GM12878 (cell line): ENCODE measurements at regions not wholly inside any gene's neighbourhood (a gene's known extent, or its start where the extent isn't known, plus 50 kb on each side); places are given as distances from the start of the nearest gene placed in this dataset.

Source experiments
- ATAC-seq: fragments of 200-7000 bp; cut with Tn5 transposase; 3 replicates; pipeline ENCODE4 v1.9.1; 2020; ENCODE audit warnings: mild to moderate bottlenecking, moderate library complexity
- BruUV-seq: library from RNA; stranded (reverse); fragments of 400-500 nt; replicated peaks from 2 replicates; lab custom pipeline; 2021; lab: Mats Ljungman, UMichigan
- CTCF ChIA-PET: fragments of 300-600 bp; sonication (Branson Sonifier 250); formaldehyde crosslinking; extraction: SDS; loops from one replicate; lab custom pipeline; 2021; ENCODE audit warnings: inconsistent platforms; lab: Yijun Ruan, JAX
- POLR2A ChIA-PET: fragments of 350-600 bp; formaldehyde crosslinking; extraction: SDS; loops from one replicate; lab custom pipeline; 2021; ENCODE audit warnings: inconsistent platforms; lab: Charles Lee
- RAD21 ChIA-PET: fragments of 300-600 bp; sonication (Branson Sonifier 250); formaldehyde crosslinking; loops from one replicate; lab custom pipeline; 2023; ENCODE audit warnings: antibody characterized with exemption; ENCODE audit not compliant: unreplicated experiment; lab: Charles Lee
- SMC1A ChIA-PET: fragments of 300-600 bp; sonication (Branson Sonifier 250); formaldehyde crosslinking; loops from one replicate; lab custom pipeline; 2023; ENCODE audit not compliant: unreplicated experiment, uncharacterized antibody; lab: Charles Lee
- DNase-seq: peaks from one replicate; pipeline ENCODE4 v3.0.0-alpha.2; 2011; ENCODE audit warnings: low read depth, low spot score
- FAIRE-seq: peaks from 3 replicates; lab custom pipeline; 2011; peaks lifted over from hg19 to GRCh38; lab: Jason Lieb, UNC
- H2AFZ ChIP-seq: 2 replicates; pipeline ENCODE4 v1.6.0; 2011; ENCODE audit warnings: low read depth, low read length, control low read depth; ENCODE audit not compliant: control insufficient read depth
- H3K27ac ChIP-seq: 2 replicates; pipeline ENCODE4 v1.5.1; 2011; ENCODE audit warnings: control low read depth; ENCODE audit not compliant: control insufficient read depth, insufficient read depth
- H3K27me3 ChIP-seq, 2 experiments: replicated peaks in 1 of 2; 2 replicates each; pipeline versions ENCODE4 v1.6.0 to v1.6.1; 2011; ENCODE audit warnings: low read length in 1 of 2; ENCODE audit not compliant: control insufficient read depth in 2 of 2, insufficient read depth in 2 of 2
- H3K36me3 ChIP-seq, 2 experiments: 2 replicates each; pipeline ENCODE4 v1.5.1; 2011; ENCODE audit warnings: low read length in 1 of 2; ENCODE audit not compliant: control insufficient read depth in 2 of 2, insufficient read depth in 2 of 2
- H3K4me1 ChIP-seq: 2 replicates; pipeline ENCODE4 v1.6.1; 2011; ENCODE audit warnings: mild to moderate bottlenecking, low read length, moderate library complexity, mixed read lengths; ENCODE audit not compliant: control insufficient read depth, insufficient read depth
- H3K4me2 ChIP-seq: 2 replicates; pipeline ENCODE4 v1.6.0; 2011; ENCODE audit warnings: control low read depth; ENCODE audit not compliant: control insufficient read depth, insufficient read depth
- H3K4me3 ChIP-seq: fragments of 200-600 bp; sonication (generic); 2 replicates; pipeline ENCODE4 v1.5.1; 2016
- H3K79me2 ChIP-seq: 2 replicates; pipeline ENCODE4 v1.6.0; 2011; ENCODE audit warnings: low read length; ENCODE audit not compliant: control insufficient read depth, insufficient read depth
- H3K9ac ChIP-seq: 2 replicates; pipeline ENCODE4 v1.8.0; 2011; ENCODE audit warnings: low read length, control low read depth, mixed read lengths; ENCODE audit not compliant: control insufficient read depth, insufficient read depth
- H3K9me3 ChIP-seq: replicated peaks from 3 replicates; pipeline ENCODE4 v1.5.1; 2011; ENCODE audit warnings: mild to moderate bottlenecking, low read length; ENCODE audit not compliant: control insufficient read depth, insufficient read depth
- H4K20me1 ChIP-seq: 2 replicates; pipeline ENCODE4 v1.6.0; 2011; ENCODE audit not compliant: control insufficient read depth, insufficient read depth
- ATF2 ChIP-seq: IDR thresholded peaks from 2 replicates; pipeline ENCODE4 v1.6.1; 2012; ENCODE audit warnings: low read length, inconsistent platforms
- E4F1 ChIP-seq: fragments of 450-650 bp; IDR thresholded peaks from 2 replicates; pipeline ENCODE4 v1.6.1; 2018; ENCODE audit warnings: borderline replicate concordance, mild to moderate bottlenecking; ENCODE audit not compliant: partially characterized antibody
- IKZF2 ChIP-seq, 2 experiments: fragments of 450-650 bp; IDR thresholded peaks; 2 replicates each; pipeline ENCODE4 v1.6.1; 2017; ENCODE audit warnings: mild to moderate bottlenecking in 2 of 2, moderate library complexity in 2 of 2
- POLR2A ChIP-seq: IDR thresholded peaks from 2 replicates; pipeline ENCODE4 v1.6.1; 2011; ENCODE audit warnings: low read depth, mild to moderate bottlenecking, low read length
- RBBP5 ChIP-seq: fragments of 200-600 bp; sonication (generic); conservative IDR thresholded peaks from 2 replicates; pipeline ENCODE4 v1.6.1; 2016
- USF1 ChIP-seq: IDR thresholded peaks from 2 replicates; pipeline ENCODE4 v1.6.1; 2011; ENCODE audit warnings: borderline replicate concordance, low read depth, mild to moderate bottlenecking, moderate library complexity, mixed read lengths, low read length; ENCODE audit not compliant: insufficient read depth; ENCODE audit errors: extremely low read length
- ZBTB40 ChIP-seq: fragments of 450-650 bp; IDR thresholded peaks from 2 replicates; pipeline ENCODE4 v1.6.1; 2016; ENCODE audit warnings: mild to moderate bottlenecking, moderate library complexity, borderline replicate concordance
- WGBS: methylation state at CpG from one replicate; pipeline ENCODE4 v1.1.6; 2016; ENCODE audit warnings: low lambda C conversion rate; ENCODE audit not compliant: insufficient replicate concordance, insufficient coverage; ENCODE audit errors: missing lambda C conversion rate; 5-methylcytosine and 5-hydroxymethylcytosine counted together
- in situ Hi-C: fragments of 300-500 bp; cut with MboI; formaldehyde crosslinking; loops from 9 replicates; pipeline ENCODE4 v1.14.3; 2018; ENCODE audit warnings: mixed read lengths
- intact Hi-C: fragments of 100-400 bp; cut with micrococcal nuclease; formaldehyde crosslinking; loops from one replicate; pipeline ENCODE4 v1.14.2; 2022; ENCODE audit not compliant: unreplicated experiment

GRCh38 chr1:69294171-69294570 is 273.6 kb upstream of the LRRC7 start:
- H2AFZ ChIP-seq = no peak overlapping the region
- no peaks in the 10 kb centered on the region for H3K4me1 ChIP-seq
- ATAC-seq (no peak), FAIRE-seq (no peak)
- H3K9ac ChIP-seq = no peak overlapping the region
- no peak overlapping the region for H3K4me3 ChIP-seq
- no peak overlapping the region for H3K4me2 ChIP-seq
- H3K79me2 ChIP-seq = no peaks in the 10 kb centered on the region
- intact Hi-C loops = no loop called here
- ChIA-PET POLR2A (no interaction called here), CTCF (no interaction called here)
- in situ Hi-C loops = no loop called here
- TF ChIP-seq E4F1 = no peak
- TF ChIP-seq USF1 = no peak
- TF ChIP-seq, all 136 proteins: peak for 0
- no peak for DNase-seq
- Histone ChIP-seq H3K36me3 (no peaks in the 10 kb centered on the region), H3K27me3 (no peaks in the 10 kb centered on the region), H3K9me3 (no peaks in the 10 kb centered on the region), H3K27ac (no peak overlapping the region), H4K20me1 (no peaks in the 10 kb centered on the region)
- WGBS = 0% methylated on average over 1 of the region's 1 CpG
- ChIA-PET SMC1A (no interaction called here), RAD21 (no interaction called here)
- BruUV-seq = no TSS peak

GRCh38 chr1:69295265-69295664 is 272.5 kb upstream of the LRRC7 start:
- ChIA-PET CTCF (no interaction called here), RAD21 (interaction anchor here (0.6 kb wide), 1 partner anchor 380 kb away, joined by 3 read pairs; no protein-coding TSS in a partner anchor), POLR2A (no interaction called here), SMC1A (no interaction called here)
- no peaks in the 10 kb centered on the region for H3K36me3 ChIP-seq
- no peak overlapping the region for H3K27ac ChIP-seq
- 0% methylated on average over 2 of the region's 2 CpGs for WGBS
- no peaks in the 10 kb centered on the region for H4K20me1 ChIP-seq
- DNase-seq (no peak), ATAC-seq (no peak), FAIRE-seq (no peak)
- H3K79me2 ChIP-seq = no peaks in the 10 kb centered on the region
- H2AFZ ChIP-seq = no peak overlapping the region
- BruUV-seq = no TSS peak
- in situ Hi-C loops (no loop called here), intact Hi-C loops (no loop called here)
- no peak overlapping the region for H3K4me2 ChIP-seq
- no peak overlapping the region for H3K4me3 ChIP-seq
- H3K9ac ChIP-seq = no peak overlapping the region
- H3K4me1 ChIP-seq = no peaks in the 10 kb centered on the region
- H3K27me3 ChIP-seq = no peaks in the 10 kb centered on the region
- no peaks in the 10 kb centered on the region for H3K9me3 ChIP-seq
- no peak for TF ChIP-seq RBBP5
- TF ChIP-seq IKZF2 (IDR thresholded peaks at IDR 0.05) = no peak
- no peak for TF ChIP-seq ZBTB40
- no peak for TF ChIP-seq ATF2
- TF ChIP-seq POLR2A = no peak
